Endothelial cell of umbilical vein (primary cell): ENCODE measurements at regions not wholly inside any gene's neighbourhood (a gene's known extent, or its start where the extent isn't known, plus 50 kb on each side); places are given as distances from the start of the nearest gene placed in this dataset.

Experiments used
- BruUV-seq: library from RNA; stranded (reverse); fragments of 400-500 nt; replicated peaks from 2 replicates; lab custom pipeline; 2021; lab: Mats Ljungman, UMichigan
- CTCF ChIA-PET: fragments of 300-600, 350-600 bp; sonication (Branson Sonifier 250); formaldehyde crosslinking; loops from one replicate; lab custom pipeline; 2021; ENCODE audit warnings: antibody characterized with exemption, inconsistent platforms; lab: Charles Lee
- POLR2A ChIA-PET: fragments of 300-600, 350-600 bp; sonication (Branson Sonifier 250); formaldehyde crosslinking; loops from one replicate; lab custom pipeline; 2021; ENCODE audit warnings: antibody characterized with exemption, inconsistent platforms; lab: Charles Lee
- DNase-seq: peaks from one replicate; pipeline ENCODE4 v3.0.0-alpha.2; 2011; ENCODE audit warnings: low read depth, low spot score
- FAIRE-seq: peaks from 2 replicates; lab custom pipeline; 2011; peaks lifted over from hg19 to GRCh38; lab: Jason Lieb, UNC
- H2AFZ ChIP-seq: 2 replicates; pipeline ENCODE4 v1.6.0; 2012; ENCODE audit warnings: low read depth, low read length, control low read depth, inconsistent platforms
- H3K27ac ChIP-seq: 2 replicates; pipeline ENCODE4 v1.5.1; 2011; ENCODE audit warnings: low read depth, mild to moderate bottlenecking, control low read depth, low read length, moderate library complexity; ENCODE audit not compliant: insufficient read depth
- H3K27me3 ChIP-seq, 2 experiments: 2 replicates each; pipeline versions ENCODE4 v1.6.0 to v1.6.1; 2011; ENCODE audit warnings: low read length in 2 of 2, mixed read lengths in 1 of 2; ENCODE audit not compliant: control insufficient read depth in 2 of 2, insufficient read depth in 2 of 2
- H3K36me3 ChIP-seq, 2 experiments: 2 replicates in 1 of 2; 3 replicates in 1 of 2; pipeline ENCODE4 v1.5.1; 2011; ENCODE audit warnings: low read length in 2 of 2, mild to moderate bottlenecking in 1 of 2, moderate library complexity in 1 of 2; ENCODE audit not compliant: control insufficient read depth in 2 of 2, insufficient read depth in 2 of 2; ENCODE audit errors: extremely low read depth in 1 of 2
- H3K4me1 ChIP-seq: 3 replicates; pipeline ENCODE4 v1.5.1; 2011; ENCODE audit warnings: mild to moderate bottlenecking, low read length; ENCODE audit not compliant: control insufficient read depth, insufficient read depth; ENCODE audit errors: extremely low read depth
- H3K4me2 ChIP-seq: 2 replicates; pipeline ENCODE4 v1.6.1; 2011; ENCODE audit warnings: low read length, control low read depth, mixed read lengths; ENCODE audit not compliant: insufficient read depth
- H3K4me3 ChIP-seq, 3 experiments: fragments of 200-600 bp in 1 of 3; sonication (generic), shearing (Covaris generic) in 1 of 3; replicated peaks in 1 of 3; 2 replicates each; pipeline ENCODE4 v1.5.1; 2011 to 2016; ENCODE audit warnings: control low read depth in 3 of 3, low read length in 3 of 3, mild to moderate bottlenecking in 2 of 3, inconsistent platforms in 1 of 3, low read depth in 1 of 3, moderate library complexity in 1 of 3; ENCODE audit not compliant: insufficient read depth in 1 of 3
- H3K79me2 ChIP-seq: 2 replicates; pipeline ENCODE4 v1.6.0; 2012; ENCODE audit warnings: low read length, inconsistent platforms; ENCODE audit not compliant: control insufficient read depth, insufficient read depth
- H3K9ac ChIP-seq: replicated peaks from 2 replicates; pipeline ENCODE3; 2011; ENCODE audit warnings: low read length, control low read depth; ENCODE audit not compliant: insufficient read depth; ENCODE audit errors: extremely low read depth
- H3K9me1 ChIP-seq: replicated peaks from 3 replicates; pipeline ENCODE4 v1.6.0; 2011; ENCODE audit warnings: mild to moderate bottlenecking, low read length; ENCODE audit not compliant: control insufficient read depth, insufficient read depth; ENCODE audit errors: extremely low read depth
- H3K9me3 ChIP-seq: replicated peaks from 2 replicates; pipeline ENCODE4 v1.5.1; 2012; ENCODE audit warnings: low read length, inconsistent platforms; ENCODE audit not compliant: control insufficient read depth, insufficient read depth
- H4K20me1 ChIP-seq: replicated peaks from 2 replicates; pipeline ENCODE3; 2011; ENCODE audit warnings: mild to moderate bottlenecking, low read length; ENCODE audit not compliant: control insufficient read depth, insufficient read depth; ENCODE audit errors: extremely low read depth
- EZH2 ChIP-seq: IDR thresholded peaks from 2 replicates; pipeline ENCODE4 v1.6.1; 2012; ENCODE audit warnings: borderline replicate concordance, low read depth, mild to moderate bottlenecking, moderate library complexity, low read length, inconsistent platforms; ENCODE audit not compliant: severe bottlenecking
- FOS ChIP-seq: IDR thresholded peaks from 2 replicates; pipeline ENCODE4 v1.6.1; 2011; ENCODE audit warnings: mild to moderate bottlenecking, low read length, moderate library complexity, borderline replicate concordance; ENCODE audit not compliant: insufficient read depth
- GATA2 ChIP-seq: IDR thresholded peaks from 2 replicates; pipeline ENCODE4 v1.7.0; 2011; ENCODE audit warnings: low read depth, mild to moderate bottlenecking, moderate library complexity, mixed read lengths, low read length; ENCODE audit not compliant: insufficient read length, insufficient read depth
- JUN ChIP-seq: IDR thresholded peaks from 2 replicates; pipeline ENCODE4 v1.6.1; 2011; ENCODE audit warnings: borderline replicate concordance, low read depth; ENCODE audit not compliant: insufficient read length, insufficient read depth
- MYC ChIP-seq: IDR thresholded peaks from one replicate; pipeline ENCODE4 v1.6.1; 2011; ENCODE audit warnings: mild to moderate bottlenecking, low read depth, low read length
- POLR2A ChIP-seq: IDR thresholded peaks from 2 replicates; pipeline ENCODE4 v1.6.1; 2012; ENCODE audit warnings: low read depth, mild to moderate bottlenecking, control low read depth, low read length
- POLR2AphosphoS5 ChIP-seq: IDR thresholded peaks from 2 replicates; pipeline ENCODE4 v1.6.1; 2012; ENCODE audit warnings: low read depth, mild to moderate bottlenecking, control low read depth, low read length, moderate library complexity; ENCODE audit not compliant: insufficient read depth
- dilution Hi-C: fragments of 300-500 bp; cut with MboI; formaldehyde crosslinking; loops from one replicate; pipeline ENCODE4 v1.15.0; 2019; ENCODE audit warnings: low sequenced_read_pairs; ENCODE audit not compliant: extremely low pct_ligation_motif_present
- intact Hi-C: fragments of 100-400 bp; cut with micrococcal nuclease; formaldehyde crosslinking; loops from one replicate; pipeline ENCODE4 v1.10.0; 2022
- TF ChIP-seq, protein P1 (sequence below), 2 donors: IDR thresholded peaks; 1 replicate in 1 of 2; 2 replicates in 1 of 2; pipeline ENCODE4 v1.5.1; 2011; ENCODE audit warnings: low read length in 2 of 2, mild to moderate bottlenecking in 2 of 2, moderate library complexity in 2 of 2, control low read depth in 1 of 2, inconsistent platforms in 1 of 2, low read depth in 1 of 2; ENCODE audit not compliant: insufficient read depth in 1 of 2; ENCODE audit errors: extremely low read depth in 1 of 2
- TF ChIP-seq, protein P2 (sequence below): IDR thresholded peaks from 2 replicates; pipeline ENCODE4 v1.6.1; 2011; ENCODE audit not compliant: insufficient read depth, insufficient read length

DNA sequence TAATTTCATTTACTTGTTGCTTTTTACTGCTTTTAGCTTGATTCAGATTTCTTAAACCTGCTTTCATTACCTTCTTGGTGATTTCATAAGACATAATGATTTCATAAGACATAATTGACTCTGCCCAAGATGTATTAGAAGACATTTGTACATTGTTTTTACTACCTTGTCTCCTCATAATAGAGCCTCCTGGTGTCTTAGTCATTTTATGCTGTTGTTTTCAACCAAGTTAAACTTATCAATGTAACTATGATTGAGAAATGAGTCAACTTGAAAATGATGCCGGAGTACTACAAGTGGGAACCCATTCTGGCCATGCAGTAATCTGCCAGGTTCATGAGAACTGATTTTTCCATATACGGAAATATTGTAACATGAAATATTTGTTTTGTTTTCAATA is 573.6 kb downstream of the MMUT start:
- intact Hi-C loops = no loop called here
- ChIA-PET POLR2A (no interaction called here), CTCF (no interaction called here)
- no peaks in the 10 kb centered on the region for H3K36me3 ChIP-seq
- DNase-seq = no peak
- dilution Hi-C loops = no loop called here
- no peak for FAIRE-seq
- TF ChIP-seq MYC = no peak
- TF ChIP-seq EZH2 = no peak
- TF ChIP-seq POLR2A = no peak
- TF ChIP-seq GATA2 = no peak
- TF ChIP-seq, protein P1, sequence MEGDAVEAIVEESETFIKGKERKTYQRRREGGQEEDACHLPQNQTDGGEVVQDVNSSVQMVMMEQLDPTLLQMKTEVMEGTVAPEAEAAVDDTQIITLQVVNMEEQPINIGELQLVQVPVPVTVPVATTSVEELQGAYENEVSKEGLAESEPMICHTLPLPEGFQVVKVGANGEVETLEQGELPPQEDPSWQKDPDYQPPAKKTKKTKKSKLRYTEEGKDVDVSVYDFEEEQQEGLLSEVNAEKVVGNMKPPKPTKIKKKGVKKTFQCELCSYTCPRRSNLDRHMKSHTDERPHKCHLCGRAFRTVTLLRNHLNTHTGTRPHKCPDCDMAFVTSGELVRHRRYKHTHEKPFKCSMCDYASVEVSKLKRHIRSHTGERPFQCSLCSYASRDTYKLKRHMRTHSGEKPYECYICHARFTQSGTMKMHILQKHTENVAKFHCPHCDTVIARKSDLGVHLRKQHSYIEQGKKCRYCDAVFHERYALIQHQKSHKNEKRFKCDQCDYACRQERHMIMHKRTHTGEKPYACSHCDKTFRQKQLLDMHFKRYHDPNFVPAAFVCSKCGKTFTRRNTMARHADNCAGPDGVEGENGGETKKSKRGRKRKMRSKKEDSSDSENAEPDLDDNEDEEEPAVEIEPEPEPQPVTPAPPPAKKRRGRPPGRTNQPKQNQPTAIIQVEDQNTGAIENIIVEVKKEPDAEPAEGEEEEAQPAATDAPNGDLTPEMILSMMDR (IDR thresholded peaks at IDR 0.05; ENCODE audit: extremely low read depth in 1 of 2, insufficient read depth in 1 of 2, low read depth in 1 of 2, low read length in 2 of 2) = no peak
- no peak for TF ChIP-seq JUN
- TF ChIP-seq, protein P2, sequence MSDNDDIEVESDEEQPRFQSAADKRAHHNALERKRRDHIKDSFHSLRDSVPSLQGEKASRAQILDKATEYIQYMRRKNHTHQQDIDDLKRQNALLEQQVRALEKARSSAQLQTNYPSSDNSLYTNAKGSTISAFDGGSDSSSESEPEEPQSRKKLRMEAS = no peak
- TF ChIP-seq FOS = no peak
- TF ChIP-seq POLR2AphosphoS5 = no peak
- H3K4me3 ChIP-seq = no peak overlapping the region
- H3K27ac ChIP-seq = no peak overlapping the region
- H3K4me1 ChIP-seq = peaks cover 2% of the 10 kb centered on the region
- H4K20me1 ChIP-seq = no peaks in the 10 kb centered on the region
- no TSS peak for BruUV-seq
- H3K9me3 ChIP-seq = no peaks in the 10 kb centered on the region
- no peak overlapping the region for H3K4me2 ChIP-seq
- H3K9me1 ChIP-seq = no peaks in the 10 kb centered on the region
- no peaks in the 10 kb centered on the region for H3K27me3 ChIP-seq
- no peak overlapping the region for H2AFZ ChIP-seq
- H3K9ac ChIP-seq = no peak overlapping the region
- H3K79me2 ChIP-seq = no peaks in the 10 kb centered on the region
